Non-pigmented ciliary epithelial cell (primary cell): ENCODE measurements at regions not wholly inside any gene's neighbourhood (a gene's known extent, or its start where the extent isn't known, plus 50 kb on each side); places are given as distances from the start of the nearest gene placed in this dataset.
A peak's percentile ranks its signal among the peaks of the same experiment; 100 is the strongest.

Source experiments
- DNase-seq: peaks from one replicate; pipeline ENCODE4 v3.0.0-alpha.2; 2010; ENCODE audit warnings: low read depth

GRCh38 chr7:106808967-106809635, 56.0 kb upstream of the PIK3CG start:
- DNase-seq, result no peak

GRCh38 chr7:106811472-106811871, 53.6 kb upstream of the PIK3CG start:
- no peak for DNase-seq

GRCh38 chr7:106812027-106812643, 52.9 kb upstream of the PIK3CG start:
- DNase-seq, result no peak

- DNase-seq, result peak; percentile 20
Observed at GRCh38 chr7:106813705-106814305, 51.3 kb upstream of the PIK3CG start.

- DNase-seq, result no peak
Observed at GRCh38 chr7:106814887-106815286, 50.2 kb upstream of the PIK3CG start.
